ENCODE measurements at regions not wholly inside any gene's neighbourhood (a gene's known extent, or its start where the extent isn't known, plus 50 kb on each side); places are given as distances from the start of the nearest gene placed in this dataset.

DNA sequence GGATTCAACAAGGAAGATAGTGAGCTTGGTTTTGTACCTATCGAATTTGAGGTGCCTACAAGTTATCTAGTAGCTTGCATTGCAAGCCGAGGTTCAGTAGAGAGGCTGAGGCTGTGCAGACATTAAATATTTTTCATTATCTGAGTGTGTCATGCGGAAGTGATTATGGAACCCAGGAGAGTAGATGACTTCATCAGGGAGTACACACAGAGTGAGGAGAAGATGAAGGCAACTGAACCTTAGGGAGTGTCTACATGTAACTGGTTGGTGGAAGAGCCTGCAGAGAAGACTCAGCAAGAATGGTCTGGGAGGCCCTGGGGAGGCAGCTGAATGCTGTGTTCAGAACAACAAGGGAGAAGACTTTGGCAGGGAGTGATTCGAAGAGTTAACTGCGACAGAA, 393.9 kb downstream of the ARHGEF28 start:
- Mint-ChIP-seq H3K27me3 (ENCODE audit: insufficient read depth, low read depth, poor library complexity) (peaks cover 2% of the 10 kb centered on the region), H3K27ac (no peak overlapping the region), H3K9me3 (no peaks in the 10 kb centered on the region; the same call in 2 of the 3 replicates), H3K4me3 (no peak overlapping the region), H3K36me3 (ENCODE audit: low read depth) (no peaks in the 10 kb centered on the region), H3K4me1 (peaks cover 11% of the 10 kb centered on the region; the same call in 2 of the 3 replicates)
- H3K27me3 ChIP-seq (ENCODE audit: insufficient read depth), result no peaks in the 10 kb centered on the region
- no peaks in the 10 kb centered on the region for H3F3A ChIP-seq (replicated peaks; ENCODE audit: low read depth)
- no peak overlapping the region for H3K27ac ChIP-seq (ENCODE audit: low read depth)
- H3K4me2 ChIP-seq, result no peak overlapping the region
- DNase-seq (ENCODE audit: low spot score) (no peak), ATAC-seq (no peak)
- no peak overlapping the region for H2AFZ ChIP-seq
- H3K9me2 ChIP-seq (ENCODE audit: insufficient read depth), result peaks cover 6% of the 10 kb centered on the region; the same call in 1 of the 2 replicates
- no peaks in the 10 kb centered on the region for H4K20me1 ChIP-seq (replicated peaks; ENCODE audit: insufficient read depth)
- TF ChIP-seq ZNF462 (CRISPR knock-in tag; IDR thresholded peaks at IDR 0.05) (no peak), CREB1 (CRISPR knock-in tag; IDR thresholded peaks at IDR 0.05; ENCODE audit: low read depth) (no peak), STAT1 (IDR thresholded peaks at IDR 0.05; ENCODE audit: unreplicated experiment) (no peak), EZH2 (IDR thresholded peaks at IDR 0.05; ENCODE audit: low read depth, unreplicated experiment) (no peak), ZNF331 (CRISPR knock-in tag; IDR thresholded peaks at IDR 0.05; ENCODE audit: low read depth) (no peak), REST (IDR thresholded peaks at IDR 0.05; ENCODE audit: unreplicated experiment) (no peak), CTCF (conservative IDR thresholded peaks at IDR 0.05; ENCODE audit: low read depth in 2 of 2) (no peak)
- no peaks in the 10 kb centered on the region for H3K4me1 ChIP-seq (ENCODE audit: insufficient read depth)
- H3K36me3 ChIP-seq (ENCODE audit: insufficient read depth), result no peaks in the 10 kb centered on the region
- no peak overlapping the region for H3K4me3 ChIP-seq
- H3K79me2 ChIP-seq (replicated peaks; ENCODE audit: insufficient read depth), result no peaks in the 10 kb centered on the region

Data from GM23338 (cell line).